Coronary artery (tissue), 2 donors: ENCODE measurements at regions not wholly inside any gene's neighbourhood (a gene's known extent, or its start where the extent isn't known, plus 50 kb on each side); places are given as distances from the start of the nearest gene placed in this dataset.

Source experiments
- DNase-seq: peaks from one replicate; pipeline ENCODE4 v3.0.0-alpha.2; 2017; ENCODE audit warnings: low spot score
- H3K27ac ChIP-seq, 2 donors: fragments of 200-600 bp; sonication (generic); one replicate each; pipeline ENCODE4 v1.5.1; 2016 to 2019
- H3K4me3 ChIP-seq: fragments of 200-600 bp; sonication (generic); 2 replicates; pipeline ENCODE4 v1.5.1; 2016; ENCODE audit warnings: mild to moderate bottlenecking, moderate library complexity
- TF ChIP-seq, protein P1 (sequence below): fragments of 200-600 bp; sonication (generic); IDR thresholded peaks from one replicate; pipeline ENCODE4 v1.5.1; 2019; ENCODE audit warnings: antibody characterized with exemption

DNA sequence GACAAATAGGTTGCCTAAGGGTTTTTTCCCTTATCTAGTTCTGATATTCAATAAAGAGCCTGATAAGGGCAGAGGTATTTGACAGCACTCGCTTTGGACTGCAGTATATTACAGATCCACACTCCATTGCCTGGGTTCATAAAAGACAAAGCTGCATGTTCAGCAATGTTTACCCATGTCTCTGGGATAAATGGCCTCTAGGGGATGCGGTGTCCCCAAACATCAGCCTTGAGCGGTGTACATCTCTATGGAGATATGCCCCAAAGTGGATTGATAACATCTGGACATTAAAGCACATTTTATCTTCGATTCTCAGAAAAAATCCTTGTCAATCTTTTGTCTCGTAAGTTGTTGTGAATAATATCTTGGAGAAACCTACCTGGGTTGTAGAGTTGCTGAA lies 660.8 kb upstream of the AADAT start:
- Histone ChIP-seq H3K4me3 (no peak overlapping the region), H3K27ac (no peak overlapping the region)
- TF ChIP-seq, protein P1, sequence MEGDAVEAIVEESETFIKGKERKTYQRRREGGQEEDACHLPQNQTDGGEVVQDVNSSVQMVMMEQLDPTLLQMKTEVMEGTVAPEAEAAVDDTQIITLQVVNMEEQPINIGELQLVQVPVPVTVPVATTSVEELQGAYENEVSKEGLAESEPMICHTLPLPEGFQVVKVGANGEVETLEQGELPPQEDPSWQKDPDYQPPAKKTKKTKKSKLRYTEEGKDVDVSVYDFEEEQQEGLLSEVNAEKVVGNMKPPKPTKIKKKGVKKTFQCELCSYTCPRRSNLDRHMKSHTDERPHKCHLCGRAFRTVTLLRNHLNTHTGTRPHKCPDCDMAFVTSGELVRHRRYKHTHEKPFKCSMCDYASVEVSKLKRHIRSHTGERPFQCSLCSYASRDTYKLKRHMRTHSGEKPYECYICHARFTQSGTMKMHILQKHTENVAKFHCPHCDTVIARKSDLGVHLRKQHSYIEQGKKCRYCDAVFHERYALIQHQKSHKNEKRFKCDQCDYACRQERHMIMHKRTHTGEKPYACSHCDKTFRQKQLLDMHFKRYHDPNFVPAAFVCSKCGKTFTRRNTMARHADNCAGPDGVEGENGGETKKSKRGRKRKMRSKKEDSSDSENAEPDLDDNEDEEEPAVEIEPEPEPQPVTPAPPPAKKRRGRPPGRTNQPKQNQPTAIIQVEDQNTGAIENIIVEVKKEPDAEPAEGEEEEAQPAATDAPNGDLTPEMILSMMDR = no peak
- no peak for DNase-seq

DNA sequence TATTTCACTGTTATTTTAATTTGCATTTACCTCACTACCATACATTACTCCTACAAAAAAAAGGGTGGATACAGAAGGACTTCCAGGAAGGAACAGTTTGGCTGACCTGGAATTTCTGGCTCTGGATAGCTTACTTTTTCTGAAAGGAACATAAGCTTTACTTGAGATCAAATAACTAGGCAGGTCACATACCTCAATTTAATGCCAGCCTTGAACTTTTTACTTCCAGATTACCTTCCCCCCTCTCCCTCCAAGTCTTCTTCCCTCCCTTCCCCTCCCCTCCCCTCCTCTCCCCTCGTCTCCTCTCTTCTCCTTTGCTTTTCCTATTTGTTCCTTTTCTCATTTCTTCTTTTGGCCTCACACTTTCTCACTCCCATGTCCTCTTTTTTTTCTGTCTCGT lies 659.2 kb upstream of the AADAT start:
- no peak overlapping the region for H3K4me3 ChIP-seq
- no peak overlapping the region for H3K27ac ChIP-seq
- no peak for DNase-seq
- TF ChIP-seq, protein P1 = no peak

DNA sequence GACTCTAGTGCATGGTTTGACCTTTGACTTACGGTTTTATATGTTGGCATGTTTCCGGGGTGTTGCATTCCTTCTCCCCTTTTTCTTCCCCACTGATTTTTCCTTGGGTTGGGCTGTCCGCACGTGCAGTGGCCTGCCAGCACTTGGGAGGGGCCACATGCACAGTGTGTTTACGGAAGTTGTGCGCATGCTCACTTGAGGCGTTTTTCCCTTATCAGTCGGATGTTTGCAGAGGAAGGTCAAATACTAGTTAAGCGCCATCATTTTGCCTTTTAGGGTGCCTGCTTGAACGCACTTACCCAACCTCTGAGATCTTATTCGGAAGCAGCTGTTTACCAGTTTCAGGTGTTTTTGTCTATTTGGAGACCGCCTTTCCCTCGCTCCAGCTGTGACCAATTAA lies 653.9 kb upstream of the AADAT start:
- TF ChIP-seq, protein P1 = no peak
- Histone ChIP-seq H3K27ac (no peak overlapping the region), H3K4me3 (no peak overlapping the region)
- DNase-seq = no peak

DNA sequence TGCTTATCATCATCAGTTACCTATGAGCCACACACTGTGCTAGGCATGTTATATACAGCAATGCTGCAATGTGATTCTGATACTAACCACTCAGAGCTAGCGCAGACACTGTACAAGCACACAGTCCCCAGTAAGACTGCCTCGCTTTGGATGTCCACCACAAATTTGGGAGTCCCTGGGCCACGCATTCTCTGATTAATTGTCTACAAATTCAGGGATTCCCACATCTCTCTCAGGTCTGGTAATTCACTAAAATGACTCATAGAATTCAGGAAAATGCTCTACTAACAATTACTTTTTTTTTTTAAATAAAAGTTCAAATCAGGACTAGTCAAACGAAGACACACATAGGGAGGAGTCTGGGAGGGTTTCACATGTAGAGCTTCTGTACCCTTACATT lies 652.1 kb upstream of the AADAT start:
- Histone ChIP-seq H3K4me3 (no peak overlapping the region), H3K27ac (no peak overlapping the region)
- TF ChIP-seq, protein P1 = no peak
- no peak for DNase-seq

DNA sequence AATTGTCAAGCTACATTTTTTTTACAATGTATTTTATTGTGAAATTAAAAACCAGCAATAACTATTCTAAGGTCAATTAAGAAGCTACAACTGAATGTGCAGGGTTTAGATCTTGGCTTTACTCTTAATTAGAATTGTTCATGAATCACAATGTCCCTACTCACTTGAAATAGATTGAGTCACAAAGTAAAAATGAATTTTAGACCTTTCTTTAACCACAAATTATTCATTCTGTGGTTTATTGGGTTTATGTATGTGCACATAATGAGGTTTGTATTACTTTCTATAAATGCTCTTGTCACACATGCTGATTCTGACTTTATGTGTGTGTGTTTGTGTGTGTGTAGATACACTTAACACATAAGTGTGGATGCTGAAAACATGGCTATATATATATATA lies 647.0 kb upstream of the AADAT start:
- TF ChIP-seq, protein P1 = no peak
- Histone ChIP-seq H3K27ac (no peak overlapping the region), H3K4me3 (no peak overlapping the region)
- DNase-seq = no peak

DNA sequence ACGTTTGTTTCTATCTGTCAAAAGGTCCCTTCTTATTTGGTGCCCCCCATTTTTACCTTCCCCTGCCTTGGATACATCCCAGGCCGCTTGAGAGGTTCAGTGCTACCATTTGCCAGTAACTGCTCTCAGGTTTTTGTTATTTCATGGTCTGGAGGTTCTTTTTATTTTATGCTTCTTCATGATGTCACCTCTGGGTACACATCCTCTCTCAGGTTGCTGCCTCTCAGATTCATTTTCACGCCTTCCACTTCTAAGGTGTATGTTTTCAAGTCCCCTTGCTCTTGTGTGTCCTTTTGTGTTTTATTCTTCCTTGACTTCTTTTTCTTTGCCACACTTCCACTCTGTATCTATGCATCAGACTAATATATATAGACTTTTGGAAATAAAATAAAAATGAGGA lies 640.1 kb upstream of the AADAT start:
- TF ChIP-seq, protein P1 = no peak
- DNase-seq = no peak
- Histone ChIP-seq H3K4me3 (no peak overlapping the region), H3K27ac (no peak overlapping the region)

DNA sequence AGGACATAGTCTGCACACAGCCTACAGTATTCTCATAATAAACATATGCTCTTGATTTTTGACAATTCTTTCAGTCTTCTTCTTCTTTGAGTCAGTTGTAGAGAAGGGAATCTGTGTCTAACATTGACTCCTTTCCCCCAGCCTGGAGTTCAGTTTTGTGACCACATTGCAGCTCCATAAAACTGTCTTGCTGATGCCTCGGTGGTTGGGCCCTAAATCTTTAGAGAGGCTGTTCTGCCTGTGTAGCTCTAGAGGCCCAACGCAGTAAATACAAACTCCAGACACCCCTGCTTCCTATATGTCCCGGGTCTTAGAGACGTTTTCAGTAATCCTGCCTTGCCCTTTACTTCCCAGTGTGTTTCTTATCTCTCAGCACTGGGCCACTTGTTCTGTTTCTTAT lies 639.5 kb upstream of the AADAT start:
- TF ChIP-seq, protein P1 = no peak
- Histone ChIP-seq H3K27ac (no peak overlapping the region), H3K4me3 (no peak overlapping the region)
- DNase-seq = no peak
